ENCODE measurements at regions not wholly inside any gene's neighbourhood (a gene's known extent, or its start where the extent isn't known, plus 50 kb on each side); places are given as distances from the start of the nearest gene placed in this dataset.

- no peak for TF ChIP-seq CTCF (IDR thresholded peaks at IDR 0.05; ENCODE audit: borderline replicate concordance, extremely low read depth, insufficient read depth)
- Histone ChIP-seq H3K4me3 (ENCODE audit: low read length in 3 of 3) (no peak overlapping the region), H3K27ac (ENCODE audit: low read depth in 2 of 2, low read length in 2 of 2) (no peak overlapping the region), H3K36me3 (ENCODE audit: control insufficient read depth in 2 of 3, insufficient read depth in 3 of 3, low read length in 3 of 3) (no peaks in the 10 kb centered on the region), H3K9ac (ENCODE audit: low read length in 3 of 3) (no peak overlapping the region), H3K4me1 (ENCODE audit: control insufficient read depth in 2 of 3, insufficient read depth in 2 of 3, low read depth in 1 of 3, low read length in 3 of 3) (no peaks in the 10 kb centered on the region), H3K9me3 (ENCODE audit: control insufficient read depth in 2 of 3, insufficient read depth in 1 of 3, low read length in 3 of 3) (no peaks in the 10 kb centered on the region), H3K27me3 (ENCODE audit: control insufficient read depth, insufficient read depth, low read length) (no peaks in the 10 kb centered on the region)
- intact Hi-C loops (cut with DNase I), result no loop called here
- FAIRE-seq (no peak), DNase-seq (peak in 1 of 5 donors; percentile 26)
Observed at GRCh38 chr7:115585015-115585718, 445.4 kb downstream of the TFEC start.

GRCh38 chr7:115582956-115583355, 447.6 kb downstream of the TFEC start:
- no peaks in the 10 kb centered on the region for H3K9me3 ChIP-seq (ENCODE audit: control insufficient read depth in 2 of 3, insufficient read depth in 1 of 3, low read length in 3 of 3)
- H3K36me3 ChIP-seq (ENCODE audit: control insufficient read depth in 2 of 3, insufficient read depth in 3 of 3, low read length in 3 of 3), result no peaks in the 10 kb centered on the region
- intact Hi-C loops (cut with DNase I), result no loop called here
- FAIRE-seq (no peak), DNase-seq (no peak)
- H3K27me3 ChIP-seq (ENCODE audit: control insufficient read depth, insufficient read depth, low read length), result no peaks in the 10 kb centered on the region
- no peak for TF ChIP-seq CTCF (IDR thresholded peaks at IDR 0.05; ENCODE audit: borderline replicate concordance, extremely low read depth, insufficient read depth)
- H3K4me3 ChIP-seq (ENCODE audit: low read length in 3 of 3), result no peak overlapping the region
- H3K27ac ChIP-seq (ENCODE audit: low read depth in 2 of 2, low read length in 2 of 2), result no peak overlapping the region
- no peaks in the 10 kb centered on the region for H3K4me1 ChIP-seq (ENCODE audit: control insufficient read depth in 2 of 3, insufficient read depth in 2 of 3, low read depth in 1 of 3, low read length in 3 of 3)
- no peak overlapping the region for H3K9ac ChIP-seq (ENCODE audit: low read length in 3 of 3)

- H3K27me3 ChIP-seq (ENCODE audit: control insufficient read depth, insufficient read depth, low read length), result no peaks in the 10 kb centered on the region
- no peak overlapping the region for H3K4me3 ChIP-seq (ENCODE audit: low read length in 3 of 3)
- no peaks in the 10 kb centered on the region for H3K4me1 ChIP-seq (ENCODE audit: control insufficient read depth in 2 of 3, insufficient read depth in 2 of 3, low read depth in 1 of 3, low read length in 3 of 3)
- H3K9me3 ChIP-seq (ENCODE audit: control insufficient read depth in 2 of 3, insufficient read depth in 1 of 3, low read length in 3 of 3), result no peaks in the 10 kb centered on the region
- FAIRE-seq (no peak), DNase-seq (no peak)
- no peak for TF ChIP-seq CTCF (IDR thresholded peaks at IDR 0.05; ENCODE audit: borderline replicate concordance, extremely low read depth, insufficient read depth)
- H3K36me3 ChIP-seq (ENCODE audit: control insufficient read depth in 2 of 3, insufficient read depth in 3 of 3, low read length in 3 of 3), result no peaks in the 10 kb centered on the region
- intact Hi-C loops (cut with DNase I), result no loop called here
- H3K9ac ChIP-seq (ENCODE audit: low read length in 3 of 3), result no peak overlapping the region
- no peak overlapping the region for H3K27ac ChIP-seq (ENCODE audit: low read depth in 2 of 2, low read length in 2 of 2)
Observed at GRCh38 chr7:115578576-115578975, 452.0 kb downstream of the TFEC start.
